ENCODE measurements at regions not wholly inside any gene's neighbourhood (a gene's known extent, or its start where the extent isn't known, plus 50 kb on each side); places are given as distances from the start of the nearest gene placed in this dataset.

GRCh38 chr7:52695973-52696595 lies 339.3 kb upstream of the POM121L12 start:
- no peak overlapping the region for H3K4me3 ChIP-seq

DNA sequence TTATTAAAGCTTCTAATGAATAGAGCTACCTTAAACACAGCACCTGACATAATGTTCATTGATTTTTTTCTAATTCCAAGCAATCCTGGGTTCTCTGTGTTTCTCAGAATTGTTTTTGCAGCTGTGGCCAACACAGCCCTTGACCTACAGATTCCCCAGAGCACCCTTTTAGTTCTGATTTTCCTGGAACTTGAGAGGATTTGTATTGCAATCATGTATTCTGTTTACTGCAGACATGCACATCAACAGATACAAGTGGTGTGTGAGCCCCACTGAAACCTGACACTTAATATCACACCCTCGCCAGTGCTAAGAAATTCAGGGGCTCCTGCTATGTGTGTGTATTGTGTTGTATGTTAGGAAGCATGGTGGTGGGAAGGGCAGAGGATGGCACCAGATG lies 344.2 kb upstream of the POM121L12 start:
- DNase-seq (no peak), ATAC-seq (no peak)
- Histone ChIP-seq H3K36me3 (ENCODE audit: low read depth) (no peaks in the 10 kb centered on the region), H3K4me3 (no peak overlapping the region), H3K9me3 (no peaks in the 10 kb centered on the region), H3K4me1 (ENCODE audit: low read depth) (no peaks in the 10 kb centered on the region)
- intact Hi-C loops (cut with DNase I, micrococcal nuclease): no loop called here
- TF ChIP-seq, protein P1, sequence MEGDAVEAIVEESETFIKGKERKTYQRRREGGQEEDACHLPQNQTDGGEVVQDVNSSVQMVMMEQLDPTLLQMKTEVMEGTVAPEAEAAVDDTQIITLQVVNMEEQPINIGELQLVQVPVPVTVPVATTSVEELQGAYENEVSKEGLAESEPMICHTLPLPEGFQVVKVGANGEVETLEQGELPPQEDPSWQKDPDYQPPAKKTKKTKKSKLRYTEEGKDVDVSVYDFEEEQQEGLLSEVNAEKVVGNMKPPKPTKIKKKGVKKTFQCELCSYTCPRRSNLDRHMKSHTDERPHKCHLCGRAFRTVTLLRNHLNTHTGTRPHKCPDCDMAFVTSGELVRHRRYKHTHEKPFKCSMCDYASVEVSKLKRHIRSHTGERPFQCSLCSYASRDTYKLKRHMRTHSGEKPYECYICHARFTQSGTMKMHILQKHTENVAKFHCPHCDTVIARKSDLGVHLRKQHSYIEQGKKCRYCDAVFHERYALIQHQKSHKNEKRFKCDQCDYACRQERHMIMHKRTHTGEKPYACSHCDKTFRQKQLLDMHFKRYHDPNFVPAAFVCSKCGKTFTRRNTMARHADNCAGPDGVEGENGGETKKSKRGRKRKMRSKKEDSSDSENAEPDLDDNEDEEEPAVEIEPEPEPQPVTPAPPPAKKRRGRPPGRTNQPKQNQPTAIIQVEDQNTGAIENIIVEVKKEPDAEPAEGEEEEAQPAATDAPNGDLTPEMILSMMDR (IDR thresholded peaks at IDR 0.05): no peak

More at GRCh38 chr7:52695973-52696595, 339.3 kb upstream of the POM121L12 start:
- intact Hi-C loops (cut with DNase I, micrococcal nuclease): no loop called here
- ATAC-seq (no peak), DNase-seq (no peak)
- no peaks in the 10 kb centered on the region for H3K9me3 ChIP-seq
- H3K36me3 ChIP-seq (ENCODE audit: low read depth): no peaks in the 10 kb centered on the region
- TF ChIP-seq, protein P1 (IDR thresholded peaks at IDR 0.05): no peak
- H3K4me1 ChIP-seq (ENCODE audit: low read depth): no peaks in the 10 kb centered on the region

GRCh38 chr7:52689912-52690311 lies 345.5 kb upstream of the POM121L12 start:
- Histone ChIP-seq H3K9me3 (no peaks in the 10 kb centered on the region), H3K36me3 (ENCODE audit: low read depth) (no peaks in the 10 kb centered on the region), H3K4me1 (ENCODE audit: low read depth) (no peaks in the 10 kb centered on the region), H3K4me3 (no peak overlapping the region)
- DNase-seq (no peak), ATAC-seq (no peak)
- TF ChIP-seq, protein P1 (IDR thresholded peaks at IDR 0.05): no peak
- intact Hi-C loops (cut with DNase I, micrococcal nuclease): no loop called here

GRCh38 chr7:52685333-52685732 lies 350.1 kb upstream of the POM121L12 start:
- no peaks in the 10 kb centered on the region for H3K9me3 ChIP-seq
- no peak for ATAC-seq
- intact Hi-C loops (cut with DNase I, micrococcal nuclease): no loop called here
- DNase-seq: no peak
- H3K4me3 ChIP-seq: no peak overlapping the region
- H3K4me1 ChIP-seq (ENCODE audit: low read depth): no peaks in the 10 kb centered on the region
- H3K36me3 ChIP-seq (ENCODE audit: low read depth): no peaks in the 10 kb centered on the region
- TF ChIP-seq, protein P1 (IDR thresholded peaks at IDR 0.05): no peak

GRCh38 chr7:52684388-52684787 lies 351.0 kb upstream of the POM121L12 start:
- Histone ChIP-seq H3K9me3 (no peaks in the 10 kb centered on the region), H3K4me1 (ENCODE audit: low read depth) (no peaks in the 10 kb centered on the region), H3K36me3 (ENCODE audit: low read depth) (no peaks in the 10 kb centered on the region), H3K4me3 (no peak overlapping the region)
- no peak for DNase-seq
- no peak for ATAC-seq
- TF ChIP-seq, protein P1 (IDR thresholded peaks at IDR 0.05): no peak
- intact Hi-C loops (cut with DNase I, micrococcal nuclease): no loop called here

- no peak for DNase-seq
These were observed 352.4 kb upstream of the POM121L12 start for GRCh38 chr7:52682993-52683392.

More at GRCh38 chr7:52682993-52683392, 352.4 kb upstream of the POM121L12 start:
- Histone ChIP-seq H3K4me1 (ENCODE audit: low read depth) (no peaks in the 10 kb centered on the region), H3K4me3 (no peak overlapping the region), H3K36me3 (ENCODE audit: low read depth) (no peaks in the 10 kb centered on the region), H3K9me3 (no peaks in the 10 kb centered on the region)
- intact Hi-C loops (cut with DNase I, micrococcal nuclease): no loop called here
- TF ChIP-seq, protein P1 (IDR thresholded peaks at IDR 0.05): no peak
- no peak for ATAC-seq
